ENCODE measurements at regions not wholly inside any gene's neighbourhood (a gene's known extent, or its start where the extent isn't known, plus 50 kb on each side); places are given as distances from the start of the nearest gene placed in this dataset.
"Not testable (repeated sequence)": the region's sequence is repeated elsewhere in the genome, so short reads cannot be mapped to it uniquely, and the experiment has no call there.

GRCh38 chr4:59615316-59615715, 1584.8 kb upstream of the ADGRL3 start:
- no peak for DNase-seq (ENCODE audit: low spot score)

DNA sequence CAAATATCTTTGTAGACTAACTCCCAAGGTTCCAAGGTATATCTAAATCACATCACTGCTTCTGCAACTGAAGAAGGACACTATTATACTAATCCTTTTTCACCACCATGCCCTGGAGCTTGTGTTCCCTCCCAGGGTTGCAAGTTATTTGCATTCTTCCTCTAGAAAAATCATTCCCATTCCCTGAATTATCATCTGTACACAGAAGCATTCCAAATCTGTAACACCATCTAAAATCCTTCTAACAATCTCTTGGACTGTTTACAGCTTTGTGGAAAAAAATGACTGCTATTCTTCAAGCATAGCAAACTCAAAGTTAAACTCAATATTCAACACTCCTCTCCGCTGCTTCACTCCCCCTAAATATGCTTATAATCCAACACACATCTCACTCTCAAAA, 1570.8 kb upstream of the ADGRL3 start:
- DNase-seq (ENCODE audit: low spot score) = no peak

GRCh38 chr4:59630235-59630634, 1569.9 kb upstream of the ADGRL3 start:
- no peak for DNase-seq (ENCODE audit: low spot score)

DNA sequence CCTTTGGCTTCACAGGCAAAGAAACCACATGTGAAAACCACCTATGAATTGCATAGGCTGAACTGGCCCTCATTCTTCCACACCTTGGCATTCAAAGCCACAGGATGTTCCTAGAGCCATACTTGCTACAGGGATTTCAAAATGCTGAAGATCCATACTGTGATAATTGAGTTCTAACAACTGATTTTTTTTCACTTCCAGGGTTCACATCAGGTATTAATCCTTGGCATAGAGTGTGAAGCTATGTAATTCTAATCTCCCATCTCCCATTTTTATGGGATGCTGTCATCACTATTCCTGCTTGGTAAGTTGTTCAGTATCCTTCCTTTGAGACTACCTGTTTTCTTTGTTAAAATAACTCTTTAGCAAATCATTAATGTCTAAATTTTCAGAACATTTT, 1569.2 kb upstream of the ADGRL3 start:
- no peak for DNase-seq (ENCODE audit: low spot score)

DNA sequence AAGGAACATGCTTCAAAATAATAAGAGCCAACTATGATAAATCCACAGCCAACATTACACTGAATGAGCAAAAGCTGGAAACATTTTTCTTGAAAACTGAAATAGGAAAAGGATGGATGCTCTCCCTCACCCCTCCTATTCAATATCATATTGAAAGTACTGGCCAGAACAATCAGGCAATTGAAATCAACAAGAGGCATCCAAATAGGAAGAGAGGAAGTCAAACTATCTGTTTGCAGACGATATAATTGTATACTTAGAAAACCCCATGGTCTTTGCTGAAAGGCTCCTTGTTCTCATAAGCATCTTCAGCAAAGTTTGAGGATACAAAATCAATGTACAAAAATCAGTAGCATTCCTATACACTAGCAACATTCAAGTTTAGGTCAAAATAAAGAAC, 1562.5 kb upstream of the ADGRL3 start:
- no peak for DNase-seq (ENCODE audit: low spot score)

DNA sequence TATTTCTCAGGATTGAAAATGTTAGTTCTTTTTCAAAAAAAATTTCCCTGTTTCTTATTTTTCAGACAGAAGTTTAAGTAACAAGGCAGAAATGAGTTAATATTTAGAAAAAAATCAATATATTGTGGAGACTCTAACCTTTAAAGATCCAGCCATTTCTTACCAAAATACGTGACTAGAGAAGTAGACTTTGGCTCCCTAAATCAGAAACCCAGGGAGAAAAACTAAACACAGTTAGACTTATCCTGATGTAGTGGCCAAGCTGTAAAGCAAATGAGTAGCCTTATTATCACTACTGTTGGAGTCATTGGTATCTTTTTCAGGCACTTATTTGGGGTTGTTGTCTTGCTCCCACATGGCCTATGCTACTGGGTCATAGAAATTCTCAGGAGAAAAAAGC, 1556.4 kb upstream of the ADGRL3 start:
- no peak for DNase-seq (ENCODE audit: low spot score)

- DNase-seq (ENCODE audit: low spot score) = no peak
Measured at GRCh38 chr4:59644765-59645164, 1555.4 kb upstream of the ADGRL3 start.

DNA sequence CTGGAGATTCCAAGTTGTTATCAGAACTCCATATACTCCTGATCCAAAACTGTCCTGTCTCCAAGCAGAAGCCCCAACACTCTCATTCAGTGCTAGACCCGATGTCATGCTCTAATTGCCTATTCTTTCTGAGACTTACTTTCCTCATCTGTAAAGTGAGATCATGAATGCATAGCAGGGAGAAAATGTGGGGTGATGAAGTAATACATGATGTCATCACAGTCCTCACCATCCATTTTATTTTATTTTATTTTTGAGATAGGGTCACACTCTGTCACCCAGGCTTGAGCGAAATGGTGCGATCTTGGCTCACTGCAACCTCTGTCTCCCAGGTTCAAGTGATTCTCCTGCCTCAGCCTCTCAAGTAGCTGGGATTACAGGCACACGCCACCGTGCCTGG, 1554.0 kb upstream of the ADGRL3 start:
- no peak for DNase-seq (ENCODE audit: low spot score)

GRCh38 chr4:59647011-59647410, 1553.1 kb upstream of the ADGRL3 start:
- no peak for DNase-seq (ENCODE audit: low spot score)

DNA sequence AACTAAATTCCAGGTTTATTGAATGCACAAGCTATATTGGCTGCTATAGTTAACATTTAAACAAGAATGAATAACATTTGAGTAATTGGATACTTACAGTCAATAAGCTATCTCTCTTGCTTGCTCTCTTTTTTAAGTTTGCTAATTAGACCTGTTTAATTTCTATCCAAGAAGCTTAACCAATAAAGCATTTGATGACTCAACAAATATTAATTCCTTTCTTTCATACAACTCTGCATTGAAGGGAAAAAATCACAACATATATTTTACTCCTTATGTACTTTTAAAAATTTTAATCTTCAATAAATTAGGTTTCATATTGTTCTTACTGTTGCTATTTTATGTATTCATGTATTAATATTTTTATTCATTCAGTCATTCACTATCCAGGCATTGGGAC, 1552.6 kb upstream of the ADGRL3 start:
- no peak for DNase-seq (ENCODE audit: low spot score)

DNA sequence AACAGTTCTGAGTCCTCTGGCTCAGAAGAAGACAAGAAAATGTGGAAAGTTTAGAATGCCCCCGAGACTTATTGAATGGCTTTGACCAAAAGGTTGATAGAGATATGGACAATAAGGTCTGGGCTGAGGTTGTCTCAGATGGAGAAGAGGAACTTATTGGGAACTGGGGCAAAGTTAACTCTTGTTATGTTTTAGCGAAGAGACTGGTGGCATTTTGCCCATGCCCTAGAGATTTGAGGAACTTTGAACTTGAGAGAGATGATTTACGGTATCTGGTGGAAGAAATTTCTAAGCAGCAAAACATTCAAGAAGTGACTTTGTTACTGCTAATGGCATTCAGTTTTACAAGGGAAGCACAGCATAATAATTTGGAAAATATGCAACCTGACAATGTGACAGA, 1549.3 kb upstream of the ADGRL3 start:
- DNase-seq (ENCODE audit: low spot score) = no peak

GRCh38 chr4:59655996-59656395, 1544.1 kb upstream of the ADGRL3 start:
- no peak for DNase-seq (ENCODE audit: low spot score)

DNA sequence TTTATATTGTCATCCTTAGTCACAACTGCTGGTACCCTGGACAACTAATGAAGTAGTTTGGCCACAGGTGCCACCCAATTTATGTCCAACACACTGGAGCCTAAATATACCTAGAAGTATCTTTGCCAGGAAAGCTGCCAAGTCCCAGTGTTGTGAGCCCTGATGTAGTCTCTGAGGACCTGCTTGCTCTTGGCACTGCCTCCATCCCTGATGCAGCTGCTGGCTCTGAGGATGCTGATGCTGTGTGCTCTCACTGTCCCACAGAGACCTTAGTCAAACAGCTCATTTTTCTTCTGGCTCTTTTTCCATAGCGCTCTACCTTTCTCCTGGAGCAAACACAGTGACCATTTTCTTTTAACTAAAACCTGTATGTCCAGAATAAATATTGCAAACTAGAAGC, 1535.4 kb upstream of the ADGRL3 start:
- DNase-seq (ENCODE audit: low spot score) = no peak

GRCh38 chr4:59666645-59667044, 1533.5 kb upstream of the ADGRL3 start:
- DNase-seq (ENCODE audit: low spot score) = no peak

DNA sequence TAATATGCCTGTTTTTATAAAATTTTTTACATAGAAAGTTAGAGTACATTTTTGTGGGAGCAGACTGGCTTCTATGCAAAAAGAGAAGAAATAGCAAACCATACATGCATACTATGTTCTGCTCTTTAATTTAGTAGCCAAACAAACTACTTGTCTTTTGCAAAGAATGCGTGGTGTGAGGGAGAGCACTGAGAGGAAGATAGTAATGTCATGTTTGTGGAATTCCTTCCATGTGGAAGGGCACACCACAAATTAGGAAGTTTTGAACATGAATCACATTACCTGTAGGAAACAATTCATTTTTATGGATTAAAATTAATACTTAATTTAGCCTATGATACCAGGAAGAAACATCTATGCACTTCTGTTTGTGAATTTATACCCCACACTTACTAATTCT, 1529.1 kb upstream of the ADGRL3 start:
- DNase-seq (ENCODE audit: low spot score) = no peak

GRCh38 chr4:59676389-59676788, 1523.7 kb upstream of the ADGRL3 start:
- DNase-seq (ENCODE audit: low spot score) = no peak

DNA sequence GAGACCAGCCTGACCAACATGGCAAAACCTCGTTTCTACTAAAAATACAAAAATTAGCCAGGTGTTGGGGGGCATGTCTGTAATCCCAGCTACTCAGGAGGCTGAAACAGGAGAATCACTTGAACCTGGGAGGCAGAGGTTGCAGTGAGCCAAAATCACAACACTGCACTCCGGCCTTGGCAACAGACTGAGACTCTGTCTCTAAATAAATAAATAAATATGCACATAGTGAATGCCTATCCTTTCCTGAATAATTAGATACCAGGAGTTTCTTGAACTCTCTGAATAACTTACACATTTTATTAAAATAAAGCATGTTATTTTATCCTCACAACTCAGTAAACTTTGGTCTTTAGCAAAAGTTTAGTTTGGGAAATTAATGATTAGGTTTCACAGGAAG, 1523.1 kb upstream of the ADGRL3 start:
- not testable (repeated sequence) for DNase-seq (ENCODE audit: low spot score)

- DNase-seq (ENCODE audit: low spot score) = no peak
Measured at GRCh38 chr4:59685626-59686025, 1514.5 kb upstream of the ADGRL3 start.

DNA sequence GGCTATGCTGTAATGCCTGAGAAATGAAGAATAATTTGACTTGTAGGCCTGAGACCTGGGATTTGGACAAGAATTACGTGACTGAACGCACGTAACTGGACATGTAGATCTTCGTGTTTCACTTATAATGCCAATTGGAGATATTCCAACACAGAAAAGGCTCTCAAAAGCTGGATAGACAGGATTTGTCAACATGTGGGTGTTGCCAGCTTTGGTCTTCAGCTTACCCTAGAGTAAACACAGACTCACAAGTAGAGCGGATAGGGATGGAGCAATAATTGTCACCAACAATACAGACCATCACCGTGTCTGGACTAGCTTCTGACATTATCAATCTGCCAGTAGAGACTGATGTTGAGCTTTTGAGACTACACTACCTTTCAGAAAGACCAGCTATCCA, 1511.0 kb upstream of the ADGRL3 start:
- DNase-seq (ENCODE audit: low spot score) = no peak

- no peak for DNase-seq (ENCODE audit: low spot score)
Measured at GRCh38 chr4:59695355-59696053, 1504.6 kb upstream of the ADGRL3 start.

DNA sequence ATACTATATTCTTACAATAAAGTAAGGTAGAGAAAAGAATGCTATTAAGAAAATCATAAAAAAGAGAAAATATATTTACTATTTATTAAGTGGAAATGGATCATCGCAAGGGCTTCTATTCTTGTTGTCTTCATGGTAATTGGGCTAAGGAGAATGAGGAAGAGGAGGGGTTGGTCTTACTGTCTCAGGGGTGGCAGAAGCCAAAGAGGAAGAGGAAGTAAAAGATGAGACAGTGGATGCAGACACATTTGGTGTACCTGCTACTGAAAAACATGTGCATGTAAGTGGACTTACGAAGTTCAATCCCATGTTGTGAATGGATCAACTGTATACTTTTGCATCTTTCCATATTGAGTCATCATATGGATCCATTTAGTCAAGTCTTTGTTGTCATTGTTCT, 1502.1 kb upstream of the ADGRL3 start:
- no peak for DNase-seq (ENCODE audit: low spot score)

- DNase-seq (ENCODE audit: low spot score) = no peak
Measured at GRCh38 chr4:59700651-59701050, 1499.5 kb upstream of the ADGRL3 start.

- DNase-seq (ENCODE audit: low spot score) = no peak
Measured at GRCh38 chr4:59704616-59705015, 1495.5 kb upstream of the ADGRL3 start.

DNA sequence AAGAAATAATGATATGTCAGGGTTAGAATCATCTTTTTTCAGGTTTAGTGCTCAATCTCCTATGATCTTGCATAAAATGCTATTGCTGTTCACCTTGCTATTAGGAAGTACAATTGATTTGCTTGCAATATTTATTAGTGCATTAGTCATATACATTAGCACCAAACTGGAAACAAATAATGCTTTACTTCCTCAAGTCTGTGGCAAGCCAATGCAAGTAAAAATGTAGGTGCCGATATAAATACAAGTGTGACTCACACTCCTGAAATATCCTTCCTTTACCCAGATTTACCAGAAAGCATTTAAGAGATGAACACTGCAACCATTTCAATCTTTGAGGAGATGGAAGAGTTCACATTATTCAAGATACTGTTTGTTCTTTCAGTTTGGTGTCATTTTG, 1487.7 kb upstream of the ADGRL3 start:
- DNase-seq (ENCODE audit: low spot score) = no peak

GRCh38 chr4:59724286-59724685, 1475.8 kb upstream of the ADGRL3 start:
- DNase-seq (ENCODE audit: low spot score) = not testable (repeated sequence)

Data from SW480 (cell line).